HUES6 (cell line): ENCODE measurements at regions not wholly inside any gene's neighbourhood (a gene's known extent, or its start where the extent isn't known, plus 50 kb on each side); places are given as distances from the start of the nearest gene placed in this dataset.
"Not testable (repeated sequence)": the region's sequence is repeated elsewhere in the genome, so short reads cannot be mapped to it uniquely, and the experiment has no call there.

Source experiments
- H3K27ac ChIP-seq: 2 replicates; pipeline ENCODE4 v1.7.0; 2013; ENCODE audit warnings: low read depth, mild to moderate bottlenecking, low read length, inconsistent platforms
- H3K27me3 ChIP-seq: 2 replicates; pipeline ENCODE4 v1.6.1; 2013; ENCODE audit warnings: low read length; ENCODE audit not compliant: control insufficient read depth, insufficient read depth
- H3K36me3 ChIP-seq: 2 replicates; pipeline ENCODE4 v1.6.1; 2013; ENCODE audit warnings: low read length; ENCODE audit not compliant: control insufficient read depth, insufficient read depth
- H3K4me1 ChIP-seq: 2 replicates; pipeline ENCODE4 v1.6.1; 2013; ENCODE audit warnings: low read length; ENCODE audit not compliant: control insufficient read depth, insufficient read depth
- H3K4me3 ChIP-seq: 2 replicates; pipeline ENCODE4 v1.5.1; 2013; ENCODE audit warnings: low read depth, low read length
- H3K9ac ChIP-seq: one replicate; pipeline ENCODE4 v1.6.1; 2013; ENCODE audit warnings: mild to moderate bottlenecking, low read length
- H3K9me3 ChIP-seq: 2 replicates; pipeline ENCODE4 v1.6.1; 2013; ENCODE audit warnings: low read depth, low read length; ENCODE audit not compliant: control insufficient read depth, insufficient read depth

GRCh38 chr9:65404232-65405006 is 119.4 kb upstream of the FOXD4L5 start:
- H3K4me1 ChIP-seq = no peaks in the 10 kb centered on the region
- no peaks in the 10 kb centered on the region; the same call in 1 of the 2 replicates for H3K27me3 ChIP-seq
- H3K4me3 ChIP-seq = no peak overlapping the region
- no peaks in the 10 kb centered on the region for H3K36me3 ChIP-seq
- no peak overlapping the region for H3K27ac ChIP-seq
- peaks cover 77% of the 10 kb centered on the region; the same call in 1 of the 2 replicates for H3K9me3 ChIP-seq
- no peak overlapping the region for H3K9ac ChIP-seq

- Histone ChIP-seq H3K9me3 (peaks cover 74% of the 10 kb centered on the region; the same call in 1 of the 2 replicates), H3K27me3 (no peaks in the 10 kb centered on the region; the same call in 1 of the 2 replicates), H3K9ac (no peak overlapping the region), H3K36me3 (no peaks in the 10 kb centered on the region), H3K4me1 (no peaks in the 10 kb centered on the region), H3K4me3 (no peak overlapping the region), H3K27ac (no peak overlapping the region)
Measured at GRCh38 chr9:65403721-65404120, 118.7 kb upstream of the FOXD4L5 start.

DNA sequence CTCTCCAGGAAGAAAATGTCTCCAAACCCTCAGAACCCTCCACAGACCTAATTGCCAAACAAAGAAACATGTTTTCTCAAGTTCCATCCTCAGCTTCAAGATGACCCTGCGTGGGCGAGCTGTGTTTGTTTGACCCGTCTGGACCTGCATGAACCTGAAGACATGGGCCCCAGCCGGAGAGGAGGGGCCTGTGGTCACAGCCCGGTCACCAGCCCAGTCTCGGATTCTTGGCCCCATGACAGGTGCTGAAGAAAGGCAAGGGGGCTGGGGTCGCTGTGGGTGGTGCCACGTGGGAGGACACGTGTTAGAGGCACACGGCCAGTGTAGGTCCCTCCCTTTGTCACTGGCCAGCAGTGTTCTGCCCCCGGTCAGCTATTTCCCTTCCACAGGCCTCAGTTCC is 118.1 kb upstream of the FOXD4L5 start:
- not testable (repeated sequence) for H3K27ac ChIP-seq, H3K9ac ChIP-seq, H3K27me3 ChIP-seq, H3K4me3 ChIP-seq, H3K4me1 ChIP-seq, H3K36me3 ChIP-seq
- H3K9me3 ChIP-seq = peaks cover 67% of the 10 kb centered on the region; the same call in 1 of the 2 replicates

GRCh38 chr9:65402206-65402870 is 117.3 kb upstream of the FOXD4L5 start:
- not testable (repeated sequence) for H3K9ac ChIP-seq, H3K4me3 ChIP-seq, H3K36me3 ChIP-seq, H3K27me3 ChIP-seq, H3K27ac ChIP-seq, H3K4me1 ChIP-seq
- peaks cover 60% of the 10 kb centered on the region; the same call in 1 of the 2 replicates for H3K9me3 ChIP-seq

DNA sequence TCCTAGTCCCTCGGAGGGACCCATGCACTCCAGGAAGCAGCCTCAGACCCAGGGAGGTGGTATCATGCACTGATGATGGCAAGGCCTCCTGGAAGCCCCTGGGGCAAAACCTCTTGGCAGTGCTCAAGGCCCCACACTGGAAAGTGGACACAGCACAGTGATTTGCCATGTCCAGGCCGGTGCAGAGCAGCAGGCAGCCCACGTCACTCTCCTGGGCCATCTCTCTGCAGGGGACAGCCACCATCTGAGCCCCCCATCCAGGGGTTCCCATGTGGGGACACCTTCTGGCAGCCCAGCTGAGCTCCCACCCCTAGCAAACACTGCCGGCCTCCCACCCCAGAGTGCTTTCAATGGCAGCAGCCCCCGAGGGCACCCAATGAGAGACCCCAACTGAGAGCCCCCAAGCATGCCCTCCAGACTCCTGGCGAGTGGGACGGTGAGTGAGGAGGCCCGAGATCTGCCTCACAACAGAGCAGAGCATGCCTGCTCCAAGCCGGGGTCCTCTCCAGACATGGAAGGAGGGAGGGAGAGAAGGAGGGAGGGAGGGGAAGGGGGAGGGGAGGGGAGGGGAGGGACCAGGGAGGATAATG is 116.5 kb upstream of the FOXD4L5 start:
- H3K27ac ChIP-seq, H3K36me3 ChIP-seq, H3K4me3 ChIP-seq, H3K27me3 ChIP-seq, H3K9ac ChIP-seq, H3K4me1 ChIP-seq: not testable (repeated sequence)
- peaks cover 54% of the 10 kb centered on the region; the same call in 1 of the 2 replicates for H3K9me3 ChIP-seq

GRCh38 chr9:65400886-65401285 is 115.9 kb upstream of the FOXD4L5 start:
- Histone ChIP-seq H3K4me1 (no peaks in the 10 kb centered on the region), H3K9me3 (peaks cover 47% of the 10 kb centered on the region; the same call in 1 of the 2 replicates), H3K4me3 (no peak overlapping the region), H3K9ac (no peak overlapping the region), H3K27me3 (no peaks in the 10 kb centered on the region; the same call in 1 of the 2 replicates), H3K36me3 (no peaks in the 10 kb centered on the region), H3K27ac (no peak overlapping the region)

- not testable (repeated sequence) for H3K27ac ChIP-seq, H3K9ac ChIP-seq, H3K4me3 ChIP-seq, H3K27me3 ChIP-seq, H3K36me3 ChIP-seq, H3K4me1 ChIP-seq
- peaks cover 22% of the 10 kb centered on the region; the same call in 1 of the 2 replicates for H3K9me3 ChIP-seq
Measured at GRCh38 chr9:65397763-65398719, 113.0 kb upstream of the FOXD4L5 start.

DNA sequence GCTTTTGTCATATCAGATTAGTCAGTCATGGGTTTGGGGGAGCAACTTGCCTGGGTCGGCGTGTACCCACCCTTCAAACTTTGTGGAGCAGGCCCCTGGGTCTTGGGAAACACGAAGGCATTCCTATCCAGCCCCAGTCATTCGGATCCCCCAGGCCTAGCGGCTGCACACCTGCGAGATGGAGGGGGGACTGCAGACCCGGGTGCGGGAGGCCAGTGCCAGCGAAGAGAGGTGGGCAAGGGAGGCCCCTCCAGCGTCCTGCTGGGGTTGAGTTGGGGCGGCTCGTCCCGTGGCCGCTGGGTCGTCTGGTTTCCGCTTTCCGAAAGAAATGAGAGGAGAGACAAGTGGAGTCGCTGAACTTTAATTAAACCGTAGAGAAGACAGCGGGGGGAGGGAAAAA is 112.2 kb upstream of the FOXD4L5 start:
- not testable (repeated sequence) for H3K4me1 ChIP-seq, H3K27me3 ChIP-seq, H3K4me3 ChIP-seq, H3K27ac ChIP-seq, H3K9ac ChIP-seq, H3K36me3 ChIP-seq
- H3K9me3 ChIP-seq = peaks cover 15% of the 10 kb centered on the region; the same call in 1 of the 2 replicates

DNA sequence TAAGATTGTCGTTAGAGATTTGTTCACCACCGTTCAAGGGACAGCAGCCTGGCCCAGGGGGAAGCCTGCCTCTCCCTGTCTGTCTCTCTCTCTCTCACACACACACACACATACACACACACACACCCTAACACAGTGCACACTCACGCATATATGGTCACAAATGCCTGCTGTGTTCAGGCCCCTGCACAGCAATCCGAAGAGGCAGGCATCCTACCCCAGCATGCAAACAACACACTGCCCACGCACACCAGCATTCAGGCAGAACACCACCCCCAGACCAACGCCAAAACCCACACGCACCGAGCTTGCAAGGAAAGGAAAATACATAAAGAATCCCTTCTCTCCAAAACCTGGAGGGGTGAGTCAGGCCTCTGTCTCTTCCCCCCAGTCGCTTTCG is 111.6 kb upstream of the FOXD4L5 start:
- H3K4me3 ChIP-seq, H3K27ac ChIP-seq, H3K4me1 ChIP-seq, H3K27me3 ChIP-seq, H3K36me3 ChIP-seq, H3K9ac ChIP-seq: not testable (repeated sequence)
- H3K9me3 ChIP-seq = peaks cover 12% of the 10 kb centered on the region; the same call in 1 of the 2 replicates

DNA sequence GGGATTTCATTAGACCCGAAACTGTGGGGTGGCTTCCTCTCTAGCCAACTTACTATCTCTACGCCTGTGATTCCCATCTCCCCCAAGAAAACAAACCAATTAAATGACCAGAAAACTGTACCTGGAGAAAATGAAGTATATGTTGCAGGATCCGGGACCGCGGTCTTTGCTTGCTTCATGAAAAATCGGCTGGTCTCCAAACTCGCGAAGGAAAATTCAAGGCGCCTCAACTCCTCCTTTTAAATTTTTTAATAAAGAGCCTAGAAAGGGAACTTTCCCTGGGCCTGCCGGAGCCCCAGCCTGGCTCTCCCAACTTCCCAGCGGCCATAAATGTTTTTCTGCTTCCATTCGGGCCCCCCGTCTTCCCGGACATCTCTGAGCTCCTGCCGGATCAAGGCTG is 110.8 kb upstream of the FOXD4L5 start:
- H3K4me3 ChIP-seq = not testable (repeated sequence)

More for the DNA sequence above, 110.8 kb upstream of the FOXD4L5 start:
- H3K36me3 ChIP-seq, H3K4me1 ChIP-seq, H3K9ac ChIP-seq, H3K27me3 ChIP-seq, H3K27ac ChIP-seq: not testable (repeated sequence)
- H3K9me3 ChIP-seq = peaks cover 18% of the 10 kb centered on the region; the same call in 1 of the 2 replicates
